ENCODE measurements at regions not wholly inside any gene's neighbourhood (a gene's known extent, or its start where the extent isn't known, plus 50 kb on each side); places are given as distances from the start of the nearest gene placed in this dataset.

DNA sequence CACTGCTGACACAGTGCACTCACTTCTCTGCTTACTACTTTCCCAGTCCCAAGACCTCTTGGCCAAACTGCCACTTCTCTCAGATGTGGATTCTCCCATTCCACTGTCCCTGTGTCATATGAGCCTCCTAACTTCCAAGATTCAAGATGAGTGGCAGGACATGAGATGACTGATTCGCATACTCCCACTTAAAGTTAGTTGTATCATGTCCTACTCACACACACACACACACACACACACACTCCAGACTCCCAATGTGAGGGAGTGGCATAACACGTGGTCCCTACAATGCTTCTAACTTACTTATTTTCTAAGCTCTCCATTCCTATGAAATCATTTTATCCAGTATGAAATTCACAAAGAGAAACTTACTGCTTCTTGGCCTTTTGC lies 67.0 kb upstream of the CAV2 start:
- H3K4me3 ChIP-seq (replicated peaks; ENCODE audit: insufficient read depth, low read length) = no peak overlapping the region
- no peak for DNase-seq (ENCODE audit: low read depth in 1 of 2, low spot score in 1 of 2)
- H3K27me3 ChIP-seq (ENCODE audit: insufficient read depth, poor library complexity, severe bottlenecking) = no peaks in the 10 kb centered on the region
- H3K27ac ChIP-seq (replicated peaks) = no peak overlapping the region
- no peak for TF ChIP-seq SPI1 (IDR thresholded peaks at IDR 0.05; ENCODE audit: borderline replicate concordance, low read depth)
- TF ChIP-seq GABPA (IDR thresholded peaks at IDR 0.05; ENCODE audit: low read depth) = no peak
- TF ChIP-seq CTCF (IDR thresholded peaks at IDR 0.05; ENCODE audit: insufficient read depth, low read length) = no peak
- TF ChIP-seq REST (IDR thresholded peaks at IDR 0.05; ENCODE audit: insufficient replicate concordance, low read depth) = no peak
- no peak for TF ChIP-seq POLR2AphosphoS5 (IDR thresholded peaks at IDR 0.05; ENCODE audit: low read depth)

GRCh38 chr7:116433246-116433645 lies 66.3 kb upstream of the CAV2 start:
- TF ChIP-seq SPI1 (IDR thresholded peaks at IDR 0.05; ENCODE audit: borderline replicate concordance, low read depth) (no peak), CTCF (IDR thresholded peaks at IDR 0.05; ENCODE audit: insufficient read depth, low read length) (no peak), POLR2AphosphoS5 (IDR thresholded peaks at IDR 0.05; ENCODE audit: low read depth) (no peak), GABPA (IDR thresholded peaks at IDR 0.05; ENCODE audit: low read depth) (no peak), REST (IDR thresholded peaks at IDR 0.05; ENCODE audit: insufficient replicate concordance, low read depth) (no peak)
- H3K27me3 ChIP-seq (ENCODE audit: insufficient read depth, poor library complexity, severe bottlenecking) = no peaks in the 10 kb centered on the region
- no peak for DNase-seq (ENCODE audit: low read depth in 1 of 2, low spot score in 1 of 2)
- H3K27ac ChIP-seq (replicated peaks) = no peak overlapping the region
- H3K4me3 ChIP-seq (replicated peaks; ENCODE audit: insufficient read depth, low read length) = no peak overlapping the region

DNA sequence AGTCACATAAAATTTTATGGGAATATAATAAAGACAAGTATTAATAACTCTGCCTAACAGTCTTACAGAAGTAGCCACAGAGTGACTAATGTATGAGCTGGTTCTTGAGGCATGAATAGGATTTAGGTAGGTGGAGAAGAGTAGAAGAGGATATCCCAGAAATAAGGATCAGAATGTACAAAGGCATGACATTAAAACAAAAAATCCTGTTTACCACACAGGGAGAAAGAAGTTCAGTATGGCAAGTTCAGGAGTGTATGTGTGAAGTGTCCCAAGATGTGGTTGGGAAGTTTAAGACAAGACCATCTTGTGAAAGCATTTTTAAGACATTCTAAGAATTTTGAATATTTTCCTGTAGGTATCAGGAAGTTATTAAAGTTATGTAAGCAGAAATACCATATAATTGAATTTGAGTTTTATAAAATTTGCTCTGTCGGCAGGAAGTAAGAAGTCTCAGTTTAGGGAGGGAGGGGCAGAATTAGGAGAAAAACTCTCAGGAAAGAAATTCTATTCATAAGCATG lies 64.7 kb upstream of the CAV2 start:
- no peak for TF ChIP-seq REST (IDR thresholded peaks at IDR 0.05; ENCODE audit: insufficient replicate concordance, low read depth)
- TF ChIP-seq GABPA (IDR thresholded peaks at IDR 0.05; ENCODE audit: low read depth) = no peak
- no peak for TF ChIP-seq SPI1 (IDR thresholded peaks at IDR 0.05; ENCODE audit: borderline replicate concordance, low read depth)
- TF ChIP-seq CTCF (IDR thresholded peaks at IDR 0.05; ENCODE audit: insufficient read depth, low read length) = no peak
- TF ChIP-seq POLR2AphosphoS5 (IDR thresholded peaks at IDR 0.05; ENCODE audit: low read depth) = no peak
- no peak for DNase-seq (ENCODE audit: low read depth in 1 of 2, low spot score in 1 of 2)
- Histone ChIP-seq H3K4me3 (replicated peaks; ENCODE audit: insufficient read depth, low read length) (no peak overlapping the region), H3K27ac (replicated peaks) (no peak overlapping the region), H3K27me3 (ENCODE audit: insufficient read depth, poor library complexity, severe bottlenecking) (no peaks in the 10 kb centered on the region)

Data from HL-60 (cell line).